ENCODE measurements at regions not wholly inside any gene's neighbourhood (a gene's known extent, or its start where the extent isn't known, plus 50 kb on each side); places are given as distances from the start of the nearest gene placed in this dataset.

DNA sequence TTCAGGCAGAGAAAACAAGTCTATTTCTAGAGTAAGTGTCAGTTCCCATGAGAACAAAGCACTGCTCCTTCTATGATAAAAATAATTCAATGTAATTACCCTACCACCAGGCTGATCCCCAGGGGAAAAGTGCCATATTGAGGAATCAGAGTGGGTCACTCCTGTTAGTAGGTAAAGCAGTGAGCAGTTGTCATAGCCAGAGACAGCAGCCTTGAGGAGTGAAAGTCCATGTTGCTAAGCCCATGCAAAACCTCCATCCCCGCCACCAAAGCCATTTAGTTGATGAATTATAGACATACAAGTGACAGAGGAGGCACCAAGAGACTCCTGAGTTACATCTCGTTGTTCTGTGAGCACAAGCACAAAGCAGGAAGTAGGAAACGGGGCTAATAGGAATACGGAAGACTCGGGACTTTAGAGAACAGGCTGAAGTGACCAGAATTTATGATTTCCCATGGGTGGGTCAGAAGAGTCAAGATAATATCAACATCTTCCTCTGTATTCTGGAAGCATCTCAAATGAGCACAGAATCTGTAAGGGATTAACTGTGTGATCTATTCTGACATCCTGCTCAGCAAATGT, 197.9 kb downstream of the MAFB start:
- DNase-seq (ENCODE audit: low read depth): no peak

DNA sequence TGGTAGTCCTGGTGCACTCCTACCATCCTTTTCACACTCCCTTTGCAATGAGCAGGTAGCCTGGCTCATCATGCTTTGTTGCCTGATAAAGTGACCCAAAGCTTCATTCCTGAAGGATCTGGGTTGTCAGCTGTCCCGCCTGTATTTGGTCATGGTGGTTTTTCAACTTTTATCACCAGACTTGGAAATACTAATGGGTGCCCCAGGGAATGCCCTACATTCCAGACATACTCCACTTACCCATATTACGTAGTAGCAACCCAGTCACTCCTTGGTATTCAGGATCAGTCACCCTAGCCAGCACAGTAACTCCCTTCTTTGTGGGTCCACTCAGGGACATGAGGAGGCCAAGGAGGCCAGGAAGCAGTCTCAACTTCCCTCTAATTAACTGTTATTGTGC, 199.2 kb downstream of the MAFB start:
- DNase-seq (ENCODE audit: low read depth): no peak

DNA sequence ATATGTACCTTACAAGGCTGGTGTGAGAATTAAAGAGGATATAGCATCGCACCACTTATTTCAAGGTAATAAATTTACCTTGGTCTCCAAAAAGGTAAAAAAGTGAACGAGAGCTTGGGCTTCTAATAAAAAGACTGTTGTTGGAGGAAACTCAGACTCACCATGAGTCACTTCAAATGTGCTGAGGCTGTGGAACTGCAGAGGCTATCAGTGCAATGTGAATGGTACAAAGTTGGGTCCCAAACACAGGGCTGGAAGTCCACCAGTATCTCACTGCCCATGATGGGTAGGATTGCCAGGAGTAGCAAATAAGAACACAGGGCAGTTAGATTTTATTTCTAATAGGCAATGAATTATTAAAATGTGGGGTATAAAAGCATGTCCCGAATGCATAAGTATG, 200.6 kb downstream of the MAFB start:
- no peak for DNase-seq (ENCODE audit: low read depth)

- DNase-seq (ENCODE audit: low read depth): no peak
Observed at GRCh38 chr20:40486297-40486696, 202.7 kb downstream of the MAFB start.

- DNase-seq (ENCODE audit: low read depth): no peak
Observed at GRCh38 chr20:40481743-40482458, 207.1 kb downstream of the MAFB start.

GRCh38 chr20:40481337-40481736, 207.7 kb downstream of the MAFB start:
- DNase-seq (ENCODE audit: low read depth): no peak

DNA sequence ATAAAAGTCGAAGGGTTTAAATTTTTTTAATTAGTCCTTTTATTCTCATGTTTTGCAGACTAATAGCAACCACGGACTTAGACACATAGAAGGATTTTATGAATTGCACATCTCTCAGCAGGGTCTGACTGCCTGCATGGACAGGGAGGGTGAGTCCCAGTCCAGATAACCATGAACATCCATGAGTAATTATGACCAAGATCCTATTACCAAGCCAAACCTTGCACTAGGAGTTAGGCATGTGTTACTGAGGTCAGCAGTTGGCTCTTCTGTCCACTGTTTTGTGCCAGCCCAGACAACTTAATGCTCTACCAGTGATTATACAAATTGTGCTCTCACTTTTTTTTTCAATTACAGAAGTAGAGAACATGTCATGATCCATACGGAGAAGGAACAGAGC, 211.2 kb downstream of the MAFB start:
- no peak for DNase-seq (ENCODE audit: low read depth)

DNA sequence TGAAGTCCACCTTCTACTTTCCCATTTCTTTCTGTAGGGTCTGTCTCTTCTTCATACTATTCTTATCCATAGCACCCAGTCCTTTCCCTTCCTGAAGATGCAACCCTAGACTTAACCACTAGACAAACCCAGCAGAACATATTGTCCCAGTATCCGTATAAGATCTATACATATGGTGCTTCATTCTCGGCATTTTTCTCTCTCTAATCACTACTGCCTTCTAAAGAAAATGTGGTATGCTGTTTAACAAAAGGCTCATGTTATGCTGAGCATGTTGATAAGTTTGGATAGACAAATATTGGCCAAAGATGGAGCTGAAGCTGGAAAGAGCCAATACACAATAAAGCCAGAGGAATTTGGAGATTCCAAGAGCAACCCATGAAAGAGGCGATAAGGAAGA, 212.6 kb downstream of the MAFB start:
- DNase-seq (ENCODE audit: low read depth): no peak

GRCh38 chr20:40472905-40473304, 216.1 kb downstream of the MAFB start:
- no peak for DNase-seq (ENCODE audit: low read depth)

- no peak for DNase-seq (ENCODE audit: low read depth)
Observed at GRCh38 chr20:40471261-40471629, 217.8 kb downstream of the MAFB start.

DNA sequence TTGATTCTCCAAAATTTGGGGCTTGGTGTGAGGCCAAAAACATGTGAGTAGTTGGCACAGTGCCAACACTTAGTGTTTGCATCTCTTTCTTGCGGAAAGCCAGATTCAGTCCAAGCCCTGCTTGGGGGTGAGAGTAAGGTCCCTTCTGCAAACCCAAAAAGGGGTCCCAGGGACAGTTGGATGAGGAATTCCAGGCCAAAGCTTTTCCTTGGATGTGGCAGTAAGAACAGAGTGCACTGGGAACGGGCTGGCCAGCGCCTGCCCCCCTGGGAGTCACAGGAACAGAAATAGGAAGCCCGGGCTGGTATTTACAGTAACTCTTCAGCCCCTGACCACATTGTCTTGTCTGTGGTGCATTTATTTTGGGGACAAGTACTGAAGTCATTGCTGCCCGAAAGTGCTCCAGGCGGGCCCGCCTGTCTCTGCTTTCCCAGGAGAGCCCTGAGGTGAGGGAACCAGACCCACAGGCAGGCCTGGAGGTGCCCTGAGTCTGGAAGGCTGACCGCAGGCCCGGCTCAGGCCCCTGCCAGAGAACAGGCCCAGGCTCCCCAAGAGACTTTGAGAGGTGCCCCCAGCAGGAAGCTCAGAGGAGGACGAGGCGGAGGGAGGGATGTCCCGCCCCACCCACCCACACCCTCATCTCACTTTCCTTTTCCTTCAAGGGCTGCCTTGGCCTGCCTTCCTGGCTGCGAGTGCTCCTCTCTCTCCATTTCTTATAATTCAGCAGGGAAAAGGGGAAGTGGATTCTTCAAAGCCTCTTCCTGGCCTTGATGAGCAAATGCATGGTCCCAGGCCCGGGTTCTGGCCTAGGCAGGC, 218.4 kb downstream of the MAFB start:
- DNase-seq (ENCODE audit: low read depth): no peak

DNA sequence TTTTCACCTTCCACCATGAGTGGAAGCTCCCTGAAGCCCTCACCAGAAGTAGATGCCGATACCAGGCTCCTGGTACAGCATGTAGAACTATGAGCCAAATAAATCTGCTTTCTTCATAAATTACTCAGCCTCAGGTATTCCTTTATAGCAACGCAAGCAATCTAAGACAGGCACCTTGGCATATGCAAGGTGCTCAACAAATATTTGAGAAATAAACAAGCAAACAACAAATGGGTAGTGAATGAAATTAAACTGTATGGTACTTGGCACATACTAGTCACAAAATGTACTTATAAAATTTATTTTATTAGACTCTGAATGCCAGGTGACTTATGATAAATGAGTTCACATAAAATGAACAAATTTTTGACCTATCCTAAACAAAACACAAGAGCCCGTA, 220.3 kb downstream of the MAFB start:
- DNase-seq (ENCODE audit: low read depth): no peak

DNA sequence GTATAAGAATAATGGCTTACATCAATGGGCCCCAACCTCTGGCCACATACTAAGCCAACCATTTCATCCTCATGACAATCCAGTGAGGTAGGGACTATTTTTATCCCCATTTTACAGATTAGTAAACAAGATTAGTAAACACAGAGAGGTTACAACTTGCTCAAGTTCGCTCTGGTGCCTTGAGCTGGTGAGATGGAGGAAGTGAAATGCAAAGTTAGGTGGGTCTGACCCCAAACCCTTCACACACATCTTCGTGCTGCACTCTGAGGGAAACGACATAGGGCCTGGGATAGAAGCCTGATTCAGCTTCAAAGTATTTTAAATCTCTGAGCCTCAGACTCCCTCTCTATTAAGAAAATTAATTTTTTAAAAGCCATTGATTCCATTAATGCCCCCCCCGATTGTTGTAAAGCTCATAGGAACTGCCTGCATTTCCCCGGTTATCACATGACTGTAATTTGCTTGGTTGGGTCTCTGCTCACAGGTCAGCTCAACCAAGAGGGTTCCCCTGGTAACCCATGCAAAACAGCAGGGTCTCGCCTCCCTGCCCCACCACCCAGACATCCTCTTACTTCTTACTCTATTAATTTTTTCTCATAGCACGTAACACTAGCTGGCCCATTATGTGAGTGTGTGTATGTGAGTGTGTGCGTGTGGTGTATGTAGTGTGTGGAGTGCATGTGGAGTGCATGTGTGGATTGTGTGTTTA, 221.2 kb downstream of the MAFB start:
- DNase-seq (ENCODE audit: low read depth): no peak

- DNase-seq (ENCODE audit: low read depth): no peak
Observed at GRCh38 chr20:40467067-40467466, 222.0 kb downstream of the MAFB start.

GRCh38 chr20:40464731-40465208, 224.3 kb downstream of the MAFB start:
- no peak for DNase-seq (ENCODE audit: low read depth)

GRCh38 chr20:40463171-40463570, 225.9 kb downstream of the MAFB start:
- DNase-seq (ENCODE audit: low read depth): no peak

- DNase-seq (ENCODE audit: low read depth): no peak
Observed at GRCh38 chr20:40462566-40462965, 226.5 kb downstream of the MAFB start.

DNA sequence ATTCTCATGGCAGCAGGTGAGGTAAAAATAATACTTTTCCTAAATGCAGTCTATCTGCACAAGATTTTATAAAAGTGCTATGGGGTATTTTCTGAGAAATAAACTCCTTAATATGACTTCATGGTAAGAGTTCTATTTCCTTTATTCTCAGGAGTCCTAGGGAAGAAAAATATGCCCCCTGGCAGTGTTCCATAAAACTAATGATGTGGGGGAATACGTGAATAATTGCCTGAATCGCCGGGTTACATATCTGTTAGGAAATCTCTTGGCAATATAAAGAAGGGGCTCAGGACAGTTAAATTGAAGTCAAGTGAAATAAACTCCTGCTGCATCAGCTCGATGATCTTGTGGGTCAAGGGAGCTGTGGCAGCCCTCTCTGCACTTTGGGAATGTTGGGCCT, 229.7 kb downstream of the MAFB start:
- no peak for DNase-seq (ENCODE audit: low read depth)

DNA sequence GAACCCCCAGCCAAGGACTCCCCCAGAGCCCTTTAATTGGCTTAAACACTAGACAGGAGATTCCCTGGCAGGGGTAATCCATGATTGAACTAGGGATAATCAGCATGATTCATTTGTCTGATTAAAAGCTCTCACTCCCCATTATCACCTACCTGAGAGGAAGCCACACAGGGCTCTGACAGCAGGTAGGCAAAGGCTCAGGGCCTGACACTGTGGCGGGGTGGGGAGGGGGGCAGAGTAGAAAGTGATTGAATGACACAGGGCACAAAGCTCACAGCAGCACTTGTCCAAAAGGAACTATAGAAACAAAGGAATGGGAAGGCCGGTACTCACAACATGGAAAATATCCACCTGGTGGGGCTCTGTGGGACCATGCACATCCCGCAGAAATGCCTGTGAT, 231.6 kb downstream of the MAFB start:
- no peak for DNase-seq (ENCODE audit: low read depth)

DNA sequence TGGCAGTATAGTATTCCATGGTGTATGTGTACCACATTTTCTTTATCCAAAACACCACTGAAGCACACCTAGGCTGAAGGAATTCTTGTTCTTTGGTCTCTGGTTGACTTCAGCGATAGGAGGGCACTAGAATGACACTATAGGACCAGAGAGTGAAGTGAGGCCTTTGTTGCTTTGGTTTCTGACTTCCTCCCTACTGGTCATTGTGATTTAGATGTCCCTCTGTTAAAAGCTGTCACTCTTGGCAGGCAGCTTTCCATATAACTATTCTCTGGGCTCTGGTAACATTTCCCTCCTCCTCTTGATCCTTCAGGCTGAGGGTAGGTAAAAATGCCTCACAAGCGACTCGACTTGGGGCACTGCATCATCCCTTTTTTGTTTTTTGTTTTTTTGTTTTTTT, 236.3 kb downstream of the MAFB start:
- DNase-seq (ENCODE audit: low read depth): no peak

DNA sequence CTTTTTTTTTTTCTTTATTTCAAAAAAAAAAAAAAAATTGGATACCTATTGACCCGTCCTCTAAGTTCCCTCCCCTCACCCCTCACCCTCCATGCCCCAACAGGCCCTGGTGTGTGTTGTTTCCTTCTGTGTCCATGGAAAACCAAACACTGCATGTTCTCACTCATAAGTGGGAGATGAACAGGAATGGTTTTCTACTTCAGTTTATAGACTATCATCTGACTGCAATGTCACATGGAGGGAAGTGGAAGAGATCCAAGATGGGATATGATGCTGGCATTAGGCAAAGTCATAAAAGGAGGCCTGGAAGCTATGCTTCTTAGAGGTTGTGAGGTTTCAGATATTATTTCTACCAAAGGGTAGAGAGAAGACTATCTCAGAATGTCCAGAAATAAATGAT, 237.5 kb downstream of the MAFB start:
- no peak for DNase-seq (ENCODE audit: low read depth)

GRCh38 chr20:40449974-40450616, 238.9 kb downstream of the MAFB start:
- no peak for DNase-seq (ENCODE audit: low read depth)
